DOHH2 (cell line): ENCODE measurements at regions not wholly inside any gene's neighbourhood (a gene's known extent, or its start where the extent isn't known, plus 50 kb on each side); places are given as distances from the start of the nearest gene placed in this dataset.
"Not testable (repeated sequence)": the region's sequence is repeated elsewhere in the genome, so short reads cannot be mapped to it uniquely, and the experiment has no call there.

Source experiments
- H3F3A ChIP-seq: fragments of 200-600 bp; sonication (generic), shearing (Covaris generic); 2 replicates; pipeline ENCODE4 v1.6.0; 2016; ENCODE audit warnings: antibody characterized with exemption, mild to moderate bottlenecking; ENCODE audit not compliant: control insufficient read depth, insufficient read depth
- H3K27ac ChIP-seq: fragments of 200-600 bp; sonication (generic); 2 replicates; pipeline ENCODE4 v1.5.1; 2014; ENCODE audit warnings: low read depth, mild to moderate bottlenecking, low read length, moderate library complexity
- H3K27me3 ChIP-seq: fragments of 200-600 bp; sonication (generic); 2 replicates; pipeline ENCODE4 v1.6.1; 2014; ENCODE audit warnings: mild to moderate bottlenecking, low read length, mixed read lengths; ENCODE audit not compliant: control insufficient read depth
- H3K36me3 ChIP-seq: fragments of 200-600 bp; sonication (generic); 2 replicates; pipeline ENCODE4 v1.6.1; 2014; ENCODE audit warnings: mild to moderate bottlenecking, low read length, moderate library complexity, mixed read lengths; ENCODE audit not compliant: control insufficient read depth
- H3K4me1 ChIP-seq: fragments of 200-600 bp; sonication (generic); 2 replicates; pipeline ENCODE4 v1.6.1; 2014; ENCODE audit warnings: mild to moderate bottlenecking, low read length, mixed read lengths; ENCODE audit not compliant: control insufficient read depth
- H3K4me2 ChIP-seq: fragments of 200-600 bp; sonication (generic); 2 replicates; pipeline ENCODE4 v1.6.0; 2014; ENCODE audit warnings: mild to moderate bottlenecking, low read length, moderate library complexity
- H3K4me3 ChIP-seq: fragments of 200-600 bp; sonication (generic); 2 replicates; pipeline ENCODE4 v1.5.1; 2014; ENCODE audit warnings: mild to moderate bottlenecking, low read length, mixed read lengths
- H3K79me2 ChIP-seq: fragments of 200-600 bp; sonication (generic); 2 replicates; pipeline ENCODE4 v1.6.1; 2014; ENCODE audit warnings: mild to moderate bottlenecking, low read length, mixed read lengths; ENCODE audit not compliant: control insufficient read depth
- H3K9me2 ChIP-seq: fragments of 200-600 bp; sonication (generic); replicated peaks from 2 replicates; pipeline ENCODE4 v1.6.1; 2014; ENCODE audit warnings: mild to moderate bottlenecking, low read length, mixed read lengths; ENCODE audit not compliant: control insufficient read depth
- H3K9me3 ChIP-seq: fragments of 200-600 bp; sonication (generic); 2 replicates; pipeline ENCODE4 v1.6.1; 2014; ENCODE audit warnings: antibody characterized with exemption, low read length, mixed read lengths; ENCODE audit not compliant: control insufficient read depth, insufficient read depth
- H4K20me1 ChIP-seq: fragments of 200-600 bp; sonication (generic); 2 replicates; pipeline ENCODE4 v1.6.0; 2014; ENCODE audit warnings: low read depth, mild to moderate bottlenecking, antibody characterized with exemption, low read length, moderate library complexity; ENCODE audit not compliant: control insufficient read depth, insufficient read depth
- EZH2phosphoT487 ChIP-seq: fragments of 200-600 bp; sonication (generic); IDR thresholded peaks from 2 replicates; pipeline ENCODE4 v1.6.1; 2017; ENCODE audit warnings: borderline replicate concordance, mild to moderate bottlenecking, antibody characterized with exemption, low read length, moderate library complexity, mixed read lengths
- TF ChIP-seq, protein P1 (sequence below): fragments of 200-600 bp; sonication (generic); IDR thresholded peaks from one replicate; pipeline ENCODE4 v1.5.1; 2014; ENCODE audit warnings: antibody characterized with exemption, mild to moderate bottlenecking, low read depth, low read length; ENCODE audit not compliant: poor library complexity, severe bottlenecking

DNA sequence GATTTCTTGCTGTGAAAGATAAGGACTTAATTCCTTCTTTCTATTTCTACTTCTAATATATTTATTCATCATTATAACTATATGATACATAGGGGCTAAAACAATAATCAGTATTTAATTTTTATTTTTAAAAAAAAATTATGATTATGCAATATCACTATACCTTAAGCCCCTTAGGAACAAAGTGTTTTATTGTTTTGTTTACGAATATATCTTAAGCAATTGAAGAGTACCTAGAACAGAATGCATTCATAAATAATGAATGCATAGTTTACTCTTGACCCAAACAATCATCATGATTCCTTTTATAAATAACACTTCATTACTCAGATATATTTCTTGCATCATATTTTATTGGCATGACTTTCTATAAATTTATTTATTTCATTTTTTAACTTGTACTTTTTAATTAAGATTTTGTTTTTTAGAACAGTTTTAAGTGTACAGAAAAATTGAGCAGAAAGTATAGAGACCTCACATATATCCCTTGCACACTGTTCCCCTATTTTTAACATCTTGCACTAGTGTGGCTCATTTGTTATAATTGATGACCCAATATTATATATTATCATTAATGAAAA lies 339.9 kb upstream of the SPRY2 start:
- no peak overlapping the region for H3K4me3 ChIP-seq
- H3K27me3 ChIP-seq, result no peaks in the 10 kb centered on the region
- no peaks in the 10 kb centered on the region for H3K4me1 ChIP-seq
- H3K79me2 ChIP-seq, result no peaks in the 10 kb centered on the region
- no peaks in the 10 kb centered on the region for H3K36me3 ChIP-seq
- H3F3A ChIP-seq, result no peaks in the 10 kb centered on the region
- no peaks in the 10 kb centered on the region for H3K9me2 ChIP-seq
- H3K27ac ChIP-seq, result no peak overlapping the region
- no peak overlapping the region for H3K4me2 ChIP-seq
- no peaks in the 10 kb centered on the region for H3K9me3 ChIP-seq
- no peak for TF ChIP-seq EZH2phosphoT487
- TF ChIP-seq, protein P1, sequence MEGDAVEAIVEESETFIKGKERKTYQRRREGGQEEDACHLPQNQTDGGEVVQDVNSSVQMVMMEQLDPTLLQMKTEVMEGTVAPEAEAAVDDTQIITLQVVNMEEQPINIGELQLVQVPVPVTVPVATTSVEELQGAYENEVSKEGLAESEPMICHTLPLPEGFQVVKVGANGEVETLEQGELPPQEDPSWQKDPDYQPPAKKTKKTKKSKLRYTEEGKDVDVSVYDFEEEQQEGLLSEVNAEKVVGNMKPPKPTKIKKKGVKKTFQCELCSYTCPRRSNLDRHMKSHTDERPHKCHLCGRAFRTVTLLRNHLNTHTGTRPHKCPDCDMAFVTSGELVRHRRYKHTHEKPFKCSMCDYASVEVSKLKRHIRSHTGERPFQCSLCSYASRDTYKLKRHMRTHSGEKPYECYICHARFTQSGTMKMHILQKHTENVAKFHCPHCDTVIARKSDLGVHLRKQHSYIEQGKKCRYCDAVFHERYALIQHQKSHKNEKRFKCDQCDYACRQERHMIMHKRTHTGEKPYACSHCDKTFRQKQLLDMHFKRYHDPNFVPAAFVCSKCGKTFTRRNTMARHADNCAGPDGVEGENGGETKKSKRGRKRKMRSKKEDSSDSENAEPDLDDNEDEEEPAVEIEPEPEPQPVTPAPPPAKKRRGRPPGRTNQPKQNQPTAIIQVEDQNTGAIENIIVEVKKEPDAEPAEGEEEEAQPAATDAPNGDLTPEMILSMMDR, result no peak
- H4K20me1 ChIP-seq, result no peaks in the 10 kb centered on the region

DNA sequence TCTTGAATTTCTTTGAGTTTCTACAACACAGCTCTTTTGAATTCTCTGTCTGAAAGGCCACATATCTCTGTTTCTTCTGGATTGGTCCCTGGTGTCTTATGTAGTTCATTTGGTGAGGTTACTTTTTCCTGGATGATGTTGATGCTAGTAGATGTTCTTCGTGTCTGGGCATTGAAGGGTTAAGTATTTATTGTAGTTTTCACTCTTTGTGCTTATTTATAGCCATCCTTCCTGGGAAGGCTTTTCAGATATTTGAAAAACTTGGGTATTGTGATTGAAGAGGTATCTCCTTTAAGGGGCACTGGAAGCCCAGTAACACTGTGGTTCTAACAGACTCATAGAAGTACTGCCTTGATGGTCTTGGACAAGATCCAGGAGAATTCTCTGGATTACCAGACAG lies 338.5 kb upstream of the SPRY2 start:
- Histone ChIP-seq H3K9me3 (no peaks in the 10 kb centered on the region), H3K27ac (no peak overlapping the region), H3K4me2 (no peak overlapping the region)

DNA sequence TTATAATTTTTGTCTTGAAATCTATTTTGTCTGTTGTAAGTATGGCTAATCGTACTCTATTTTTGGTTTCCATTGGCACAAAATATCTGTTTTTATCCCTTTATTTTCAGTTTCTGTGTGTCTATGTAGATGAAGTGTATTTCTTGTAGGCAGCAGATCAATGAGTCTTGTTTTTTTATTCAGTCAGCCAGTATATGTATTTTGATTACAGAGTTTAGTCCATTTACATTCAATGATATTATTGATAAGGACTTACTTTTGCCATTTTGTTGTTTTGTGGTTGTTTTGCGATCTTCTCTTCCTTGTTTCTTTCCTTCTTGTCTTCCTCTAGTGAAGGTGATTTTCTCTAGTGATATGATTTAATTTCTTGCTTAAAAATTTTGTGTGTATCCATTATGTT lies 336.3 kb upstream of the SPRY2 start:
- Histone ChIP-seq H3K27me3 (no peaks in the 10 kb centered on the region), H3K4me3 (no peak overlapping the region), H3K4me1 (no peaks in the 10 kb centered on the region), H4K20me1 (no peaks in the 10 kb centered on the region), H3K9me2 (no peaks in the 10 kb centered on the region), H3K79me2 (no peaks in the 10 kb centered on the region), H3K9me3 (no peaks in the 10 kb centered on the region), H3K27ac (no peak overlapping the region), H3K36me3 (no peaks in the 10 kb centered on the region), H3F3A (no peaks in the 10 kb centered on the region), H3K4me2 (no peak overlapping the region)
- TF ChIP-seq, protein P1, result no peak
- no peak for TF ChIP-seq EZH2phosphoT487

More for the DNA sequence above, 338.5 kb upstream of the SPRY2 start:
- Histone ChIP-seq H3K9me2 (no peaks in the 10 kb centered on the region), H3K79me2 (no peaks in the 10 kb centered on the region), H4K20me1 (no peaks in the 10 kb centered on the region), H3K36me3 (no peaks in the 10 kb centered on the region), H3K4me1 (no peaks in the 10 kb centered on the region), H3K4me3 (no peak overlapping the region), H3K27me3 (no peaks in the 10 kb centered on the region), H3F3A (no peaks in the 10 kb centered on the region)
- TF ChIP-seq EZH2phosphoT487, result no peak
- TF ChIP-seq, protein P1, result no peak

DNA sequence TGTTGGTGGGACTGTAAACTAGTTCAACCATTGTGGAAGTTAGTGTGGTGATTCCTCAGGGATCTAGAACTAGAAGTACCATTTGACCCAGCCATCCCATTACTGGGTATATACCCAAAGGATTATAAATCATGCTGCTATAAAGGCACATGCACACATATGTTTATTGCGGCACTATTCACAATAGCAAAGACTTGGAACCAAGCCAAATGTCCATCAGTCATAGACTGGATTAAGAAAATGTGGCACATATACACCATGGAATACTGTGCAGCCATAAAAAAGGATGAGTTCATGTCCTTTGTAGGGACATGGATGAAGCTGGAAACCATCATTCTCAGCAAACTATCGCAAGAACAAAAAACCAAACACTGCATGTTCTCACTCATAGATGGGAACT lies 334.5 kb upstream of the SPRY2 start:
- not testable (repeated sequence) for H3K79me2 ChIP-seq, H3K27me3 ChIP-seq, H3K4me3 ChIP-seq, H3K4me2 ChIP-seq, H3F3A ChIP-seq, H3K9me3 ChIP-seq, H3K36me3 ChIP-seq, H4K20me1 ChIP-seq, H3K9me2 ChIP-seq, H3K27ac ChIP-seq, H3K4me1 ChIP-seq
